Globus pallidus (tissue), 1 donor: ENCODE measurements at regions not wholly inside any gene's neighbourhood (a gene's known extent, or its start where the extent isn't known, plus 50 kb on each side); places are given as distances from the start of the nearest gene placed in this dataset.

Experiments used
- DNase-seq: peaks from one replicate; pipeline ENCODE4 v3.0.0-alpha.2; 2015; ENCODE audit warnings: low spot score

GRCh38 chr2:144281476-144281875, 238.4 kb downstream of the ZEB2 start:
- DNase-seq: no peak

- no peak for DNase-seq
Measured at GRCh38 chr2:144280009-144280408, 239.9 kb downstream of the ZEB2 start.

- DNase-seq: no peak
Measured at GRCh38 chr2:144279165-144279564, 240.8 kb downstream of the ZEB2 start.

- DNase-seq: no peak
Measured at GRCh38 chr2:144277622-144278354, 242.1 kb downstream of the ZEB2 start.

GRCh38 chr2:144275340-144275739, 244.6 kb downstream of the ZEB2 start:
- no peak for DNase-seq

GRCh38 chr2:144274131-144274530, 245.8 kb downstream of the ZEB2 start:
- DNase-seq: no peak

- no peak for DNase-seq
Measured at GRCh38 chr2:144270951-144271350, 249.0 kb downstream of the ZEB2 start.

GRCh38 chr2:144268036-144268678, 251.8 kb downstream of the ZEB2 start:
- DNase-seq: no peak

- no peak for DNase-seq
Measured at GRCh38 chr2:144267239-144267638, 252.7 kb downstream of the ZEB2 start.

GRCh38 chr2:144265654-144266053, 254.3 kb downstream of the ZEB2 start:
- no peak for DNase-seq

- no peak for DNase-seq
Measured at GRCh38 chr2:144261966-144262365, 258.0 kb downstream of the ZEB2 start.

- no peak for DNase-seq
Measured at GRCh38 chr2:144261336-144261735, 258.6 kb downstream of the ZEB2 start.

- no peak for DNase-seq
Measured at GRCh38 chr2:144259332-144259731, 260.6 kb downstream of the ZEB2 start.

- no peak for DNase-seq
Measured at GRCh38 chr2:144258154-144258553, 261.8 kb downstream of the ZEB2 start.

GRCh38 chr2:144256996-144257707, 262.8 kb downstream of the ZEB2 start:
- DNase-seq: no peak

GRCh38 chr2:144254342-144255235, 265.3 kb downstream of the ZEB2 start:
- no peak for DNase-seq

- no peak for DNase-seq
Measured at GRCh38 chr2:144253743-144254142, 266.2 kb downstream of the ZEB2 start.

- no peak for DNase-seq
Measured at GRCh38 chr2:144252694-144253093, 267.2 kb downstream of the ZEB2 start.

- DNase-seq: no peak
Measured at GRCh38 chr2:144249035-144249637, 270.8 kb downstream of the ZEB2 start.

GRCh38 chr2:144248350-144249034, 271.4 kb downstream of the ZEB2 start:
- DNase-seq: no peak

- DNase-seq: no peak
Measured at GRCh38 chr2:144244938-144245337, 275.0 kb downstream of the ZEB2 start.
